ENCODE measurements at regions not wholly inside any gene's neighbourhood (a gene's known extent, or its start where the extent isn't known, plus 50 kb on each side); places are given as distances from the start of the nearest gene placed in this dataset.
"Not testable (repeated sequence)": the region's sequence is repeated elsewhere in the genome, so short reads cannot be mapped to it uniquely, and the experiment has no call there.

DNA sequence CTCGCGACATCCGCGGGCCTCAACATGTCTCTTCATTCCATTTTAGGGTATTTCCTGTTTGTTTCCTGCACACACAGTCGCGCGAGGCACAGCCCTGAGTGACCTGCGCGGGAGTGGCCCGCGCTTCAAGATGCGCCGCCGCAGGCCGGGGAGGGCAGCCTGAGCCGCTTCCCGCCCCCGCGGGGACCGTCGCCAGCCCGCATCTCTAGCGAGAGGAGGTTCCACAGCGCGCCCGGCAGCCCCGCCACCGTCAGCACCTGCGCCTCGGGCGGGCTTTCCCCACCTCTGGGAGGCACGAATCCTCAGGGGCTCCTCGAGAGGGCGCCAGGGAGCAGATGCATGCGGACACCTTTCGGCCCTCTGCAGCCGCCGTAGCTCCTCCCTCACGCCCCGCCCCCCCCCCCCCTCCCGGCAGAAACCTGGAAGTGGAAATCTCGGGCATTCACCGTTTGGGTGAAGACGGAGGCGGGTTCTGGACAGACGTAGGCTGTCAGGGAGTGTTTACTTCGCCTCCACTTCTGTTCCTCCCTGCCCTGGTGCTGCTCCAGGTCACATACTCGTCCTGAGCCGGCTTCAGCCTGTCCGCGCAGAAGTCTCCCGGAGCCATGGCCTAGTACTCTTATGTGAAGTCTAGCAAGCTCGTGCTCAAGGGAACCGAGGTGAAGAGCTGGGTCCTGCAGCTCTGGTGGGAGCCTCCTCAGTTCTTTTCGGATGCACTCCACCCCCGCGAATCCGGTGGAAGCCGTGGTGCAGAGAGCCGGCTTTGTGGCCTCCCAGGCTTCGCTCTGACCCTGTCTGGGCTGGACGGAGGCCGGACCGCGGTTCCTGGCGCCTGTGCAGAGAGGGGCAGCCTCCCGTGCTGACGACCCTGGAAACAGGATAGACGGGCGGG is 880.5 kb upstream of the DEFB115 start:
- TF ChIP-seq CTCF (conservative IDR thresholded peaks at IDR 0.05; ENCODE audit: low read depth, low read length), result peak; percentile 57
- peak; percentile 20 for DNase-seq (ENCODE audit: low read depth)
- H3K4me3 ChIP-seq (ENCODE audit: low read depth, low read length), result peak overlapping the region; percentile 89

GRCh38 chr20:30378317-30378716 is 879.1 kb upstream of the DEFB115 start:
- peak overlapping the region; percentile 89 for H3K4me3 ChIP-seq (ENCODE audit: low read depth, low read length)
- DNase-seq (ENCODE audit: low read depth), result not testable (repeated sequence)

DNA sequence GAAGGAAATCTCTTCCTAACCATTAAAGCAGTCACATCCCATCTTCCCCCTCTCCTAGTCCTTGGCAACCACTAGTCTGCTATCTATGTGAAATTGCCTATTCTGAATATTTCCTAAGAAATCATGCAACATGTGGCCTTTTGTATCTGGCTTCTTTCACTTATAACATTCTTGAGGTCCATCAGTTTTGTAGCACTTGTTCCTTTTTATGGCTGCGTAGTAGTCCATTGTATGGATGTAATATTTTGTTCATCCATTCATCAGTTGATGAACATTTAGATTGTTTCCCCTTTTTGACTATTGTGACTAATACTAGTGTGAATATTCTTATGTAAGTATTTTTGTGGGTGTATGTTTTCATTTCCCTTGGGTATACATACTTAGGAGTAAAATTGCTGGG is 878.7 kb upstream of the DEFB115 start:
- not testable (repeated sequence) for H3K4me3 ChIP-seq (ENCODE audit: low read depth, low read length); DNase-seq (ENCODE audit: low read depth)

GRCh38 chr20:30384841-30385240 is 872.6 kb upstream of the DEFB115 start:
- H3K4me3 ChIP-seq (ENCODE audit: low read depth, low read length); DNase-seq (ENCODE audit: low read depth): not testable (repeated sequence)

DNA sequence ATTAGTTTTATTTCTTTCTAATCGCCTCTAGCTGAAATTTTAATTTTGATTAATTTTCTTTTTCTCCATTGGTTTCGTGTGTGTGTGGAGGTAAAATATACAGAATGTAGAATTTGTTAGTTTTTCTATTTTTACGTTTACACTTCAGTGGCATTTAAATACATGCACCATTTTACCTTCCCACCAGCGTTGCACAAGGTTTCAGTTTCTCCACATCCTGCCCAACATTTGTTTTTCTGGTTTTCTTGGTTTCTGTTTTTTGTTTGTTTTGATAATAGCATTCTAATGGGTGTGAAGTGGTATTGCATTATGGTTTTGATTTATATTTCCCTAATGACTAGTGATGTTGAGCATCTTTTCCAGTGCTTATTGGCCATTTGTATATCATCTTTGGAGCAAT is 871.4 kb upstream of the DEFB115 start:
- not testable (repeated sequence) for H3K4me3 ChIP-seq (ENCODE audit: low read depth, low read length); DNase-seq (ENCODE audit: low read depth)

DNA sequence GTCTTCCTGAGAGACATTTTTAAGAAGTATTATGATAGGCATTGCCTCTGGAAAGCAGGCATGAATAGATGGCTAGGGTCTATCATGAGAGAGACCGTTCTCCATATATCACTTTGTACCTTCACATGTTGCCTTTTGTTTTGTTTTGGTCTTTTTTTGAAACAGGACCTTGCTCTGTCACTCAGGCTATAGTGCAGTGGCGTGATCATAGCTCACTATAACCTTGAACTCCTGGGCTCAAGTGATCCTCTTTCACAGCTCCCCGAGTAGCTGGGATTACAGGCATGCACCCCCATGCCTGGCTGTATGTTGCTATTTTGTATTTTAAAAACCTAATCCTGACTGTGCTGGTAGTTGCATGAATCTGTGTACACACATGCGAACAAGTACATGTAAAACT is 869.6 kb upstream of the DEFB115 start:
- DNase-seq (ENCODE audit: low read depth); H3K4me3 ChIP-seq (ENCODE audit: low read depth, low read length): not testable (repeated sequence)

DNA sequence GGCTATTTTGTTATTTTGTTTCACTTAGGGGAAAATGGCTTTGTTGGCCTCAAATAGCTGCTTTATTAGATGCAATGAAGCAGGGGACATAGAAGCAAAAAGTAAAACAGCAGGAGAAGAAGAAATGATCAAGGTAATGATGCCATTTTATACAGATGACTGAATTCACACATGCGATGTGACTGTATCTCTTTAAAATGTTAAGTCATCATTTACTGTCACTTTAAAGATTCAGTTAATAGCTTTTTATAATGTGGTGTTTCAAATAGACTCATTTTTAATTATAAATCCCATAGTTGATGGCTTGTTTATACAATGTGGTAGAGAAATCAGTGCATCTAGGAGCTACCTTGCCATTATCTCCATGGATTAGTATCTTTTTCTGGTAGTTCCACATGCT is 863.9 kb upstream of the DEFB115 start:
- not testable (repeated sequence) for DNase-seq (ENCODE audit: low read depth); H3K4me3 ChIP-seq (ENCODE audit: low read depth, low read length)

GRCh38 chr20:30397111-30397510 is 860.4 kb upstream of the DEFB115 start:
- H3K4me3 ChIP-seq (ENCODE audit: low read depth, low read length); DNase-seq (ENCODE audit: low read depth): not testable (repeated sequence)

GRCh38 chr20:30405061-30405460 is 852.4 kb upstream of the DEFB115 start:
- H3K4me3 ChIP-seq (ENCODE audit: low read depth, low read length); DNase-seq (ENCODE audit: low read depth): not testable (repeated sequence)

DNA sequence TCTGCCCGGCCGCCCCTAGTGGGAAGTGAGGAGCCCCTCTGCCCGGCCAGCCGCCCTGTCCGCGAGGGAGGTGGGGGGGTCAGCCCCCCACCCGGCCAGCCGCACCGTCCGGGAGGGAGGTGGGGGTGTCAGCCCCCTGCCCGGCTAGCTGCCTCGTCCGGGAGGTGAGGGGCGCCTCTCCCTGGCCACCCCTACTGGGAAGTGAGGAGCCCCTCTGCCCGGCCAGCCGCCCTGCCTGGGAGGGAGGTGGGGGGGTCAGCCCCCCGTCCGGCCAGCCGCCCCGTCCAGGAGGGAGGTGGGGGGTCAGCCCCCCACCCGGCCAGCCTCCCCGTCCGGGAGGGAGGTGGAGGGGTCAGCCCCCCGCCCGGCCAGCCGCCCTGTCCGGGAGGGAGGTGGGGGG is 851.9 kb upstream of the DEFB115 start:
- not testable (repeated sequence) for H3K4me3 ChIP-seq (ENCODE audit: low read depth, low read length); DNase-seq (ENCODE audit: low read depth)

DNA sequence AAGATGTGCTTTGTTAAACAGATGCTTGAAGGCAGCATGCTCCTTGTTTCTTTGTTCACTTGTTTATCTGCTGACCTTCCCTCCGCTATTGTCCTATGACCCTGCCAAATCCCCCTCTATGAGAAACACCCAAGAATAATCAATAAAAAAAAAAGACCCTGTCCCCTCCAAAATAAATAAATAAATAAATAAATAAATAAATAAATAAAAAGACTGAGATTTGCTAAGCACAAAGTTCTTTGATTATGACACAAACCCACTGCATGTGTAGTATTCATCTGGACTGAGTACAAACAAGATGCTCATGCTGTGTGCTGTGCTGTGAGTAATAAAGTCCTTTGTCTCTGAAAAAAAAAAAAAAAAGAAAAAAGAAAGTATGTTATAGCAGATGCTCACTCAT is 851.1 kb upstream of the DEFB115 start:
- not testable (repeated sequence) for DNase-seq (ENCODE audit: low read depth)

DNA sequence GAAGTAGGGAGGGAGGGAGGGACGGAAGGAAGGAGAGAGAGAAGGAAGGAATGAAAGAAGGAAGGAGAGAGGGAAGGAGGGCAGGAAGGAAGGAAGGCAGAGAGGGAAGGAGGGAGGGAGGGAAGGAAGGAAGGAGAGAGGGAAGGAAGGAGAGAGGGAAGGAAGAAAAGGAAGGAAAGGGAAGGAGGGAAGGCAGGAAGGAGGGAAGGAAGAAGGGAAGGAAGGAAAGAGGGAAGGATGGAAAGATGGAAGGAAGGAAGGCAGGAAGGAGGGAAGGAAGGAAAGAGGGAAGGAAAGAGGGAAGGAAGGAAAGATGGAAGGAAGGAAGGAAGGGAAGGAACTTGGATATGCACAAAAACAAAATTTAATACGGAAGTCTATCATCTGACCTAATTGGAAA is 844.5 kb upstream of the DEFB115 start:
- H3K4me3 ChIP-seq (ENCODE audit: low read depth, low read length), result no peak overlapping the region
- DNase-seq (ENCODE audit: low read depth), result no peak
- no peak for TF ChIP-seq CTCF (conservative IDR thresholded peaks at IDR 0.05; ENCODE audit: low read depth, low read length)

More for the DNA sequence above, 851.1 kb upstream of the DEFB115 start:
- not testable (repeated sequence) for H3K4me3 ChIP-seq (ENCODE audit: low read depth, low read length)

- H3K4me3 ChIP-seq (ENCODE audit: low read depth, low read length); DNase-seq (ENCODE audit: low read depth): not testable (repeated sequence)
Measured at GRCh38 chr20:30417387-30417786, 840.1 kb upstream of the DEFB115 start.

- H3K4me3 ChIP-seq (ENCODE audit: low read depth, low read length); DNase-seq (ENCODE audit: low read depth): not testable (repeated sequence)
Measured at GRCh38 chr20:30418378-30418777, 839.1 kb upstream of the DEFB115 start.
